NT2/D1 (cell line): ENCODE measurements at regions not wholly inside any gene's neighbourhood (a gene's known extent, or its start where the extent isn't known, plus 50 kb on each side); places are given as distances from the start of the nearest gene placed in this dataset.

ENCODE experiments used
- SUZ12 ChIP-seq: IDR thresholded peaks from 2 replicates; pipeline ENCODE4 v1.6.1; 2011; ENCODE audit not compliant: insufficient read length, insufficient read depth; ENCODE audit errors: extremely low read depth
- YY1 ChIP-seq: IDR thresholded peaks from 2 replicates; pipeline ENCODE4 v1.6.1; 2011; ENCODE audit not compliant: insufficient read length, insufficient read depth
- ZNF274 ChIP-seq: IDR thresholded peaks from 2 replicates; pipeline ENCODE4 v1.6.1; 2011; ENCODE audit warnings: mild to moderate bottlenecking, low read depth, low read length

DNA sequence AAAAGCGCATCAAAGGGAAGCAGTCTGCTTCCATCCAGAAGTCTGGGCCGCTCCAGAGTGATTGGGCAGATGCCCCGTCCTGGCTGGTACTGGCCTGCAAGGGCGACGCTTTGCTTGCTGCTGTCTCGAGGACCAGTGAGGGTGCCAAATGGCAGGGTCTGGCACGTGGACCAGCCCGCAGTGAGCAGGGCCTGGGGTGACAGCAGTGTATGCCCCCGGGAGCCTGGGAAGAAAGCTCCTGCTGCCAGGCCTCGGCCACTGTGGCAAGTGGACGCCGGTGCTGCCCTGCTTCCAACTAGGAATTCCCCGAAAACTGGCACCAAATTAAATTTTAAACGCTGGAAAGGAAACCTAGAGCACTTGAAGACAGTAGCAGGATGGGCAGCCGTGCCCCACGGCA lies 357.0 kb upstream of the MKI67 start:
- no peak for TF ChIP-seq SUZ12
- no peak for TF ChIP-seq YY1
- TF ChIP-seq ZNF274: no peak
